Activated CD4-positive, alpha-beta T cell treated with anti-CD3 and anti-CD28 coated beads for 36 hours (primary cell): ENCODE measurements at regions not wholly inside any gene's neighbourhood (a gene's known extent, or its start where the extent isn't known, plus 50 kb on each side); places are given as distances from the start of the nearest gene placed in this dataset.

Experiments
- ATAC-seq: fragments of 200-7000 bp; cut with Tn5 transposase; one replicate; pipeline ENCODE4 v1.10.0; 2021; ENCODE audit warnings: mild to moderate bottlenecking, moderate library complexity
- CTCF ChIA-PET: fragments of 350-600 bp; sonication (Branson Sonifier 250); formaldehyde crosslinking; loops from one replicate; lab custom pipeline; 2021; ENCODE audit warnings: antibody characterized with exemption; lab: Charles Lee
- POLR2A ChIA-PET: fragments of 350-600 bp; sonication (Branson Sonifier 250); formaldehyde crosslinking; loops from one replicate; lab custom pipeline; 2021; ENCODE audit warnings: antibody characterized with exemption, inconsistent platforms; lab: Charles Lee
- DNase-seq: peaks from one replicate; pipeline ENCODE4 v3.0.0-alpha.2; 2020
- H3K27ac Mint-ChIP-seq: one replicate; pipeline ENCODE4 v1.8.0; 2021; ENCODE audit warnings: mixed read lengths
- H3K27me3 Mint-ChIP-seq: one replicate; pipeline ENCODE4 v1.8.0; 2021; ENCODE audit warnings: mixed read lengths
- H3K36me3 Mint-ChIP-seq: one replicate; pipeline ENCODE4 v1.8.0; 2021; ENCODE audit warnings: low read depth, mixed read lengths
- H3K4me1 Mint-ChIP-seq: one replicate; pipeline ENCODE4 v1.8.0; 2021; ENCODE audit warnings: mixed read lengths
- H3K4me3 Mint-ChIP-seq: one replicate; pipeline ENCODE4 v1.8.0; 2021; ENCODE audit warnings: mild to moderate bottlenecking, moderate library complexity, mixed read lengths
- H3K9me3 Mint-ChIP-seq: one replicate; pipeline ENCODE4 v1.8.0; 2021; ENCODE audit warnings: low read depth, mixed read lengths
- intact Hi-C, 2 experiments: fragments of 100-400 bp; cut with DNase I in 1 of 2; cut with micrococcal nuclease in 1 of 2; formaldehyde crosslinking; loops; one replicate each; pipeline versions ENCODE4 v1.14.2 to v1.15.1; 2022 to 2024; cut with DNase I, micrococcal nuclease

- no peak overlapping the region for H3K4me3 Mint-ChIP-seq
- CTCF ChIA-PET: interaction anchor here (0.6 kb wide), 2 partner anchors 33 to 53 kb away, joined by 3 to 4 read pairs; no protein-coding TSS in a partner anchor
- H3K36me3 Mint-ChIP-seq: no peaks in the 10 kb centered on the region
- H3K4me1 Mint-ChIP-seq: no peaks in the 10 kb centered on the region
- intact Hi-C loops: no loop called here
- H3K27ac Mint-ChIP-seq: no peak overlapping the region
- peaks cover 6% of the 10 kb centered on the region for H3K27me3 Mint-ChIP-seq
- H3K9me3 Mint-ChIP-seq: no peaks in the 10 kb centered on the region
- POLR2A ChIA-PET: no interaction called here
- ATAC-seq (no peak), DNase-seq (no peak)
Observed at GRCh38 chr2:120874888-120875275, 139.2 kb downstream of the GLI2 start.

DNA sequence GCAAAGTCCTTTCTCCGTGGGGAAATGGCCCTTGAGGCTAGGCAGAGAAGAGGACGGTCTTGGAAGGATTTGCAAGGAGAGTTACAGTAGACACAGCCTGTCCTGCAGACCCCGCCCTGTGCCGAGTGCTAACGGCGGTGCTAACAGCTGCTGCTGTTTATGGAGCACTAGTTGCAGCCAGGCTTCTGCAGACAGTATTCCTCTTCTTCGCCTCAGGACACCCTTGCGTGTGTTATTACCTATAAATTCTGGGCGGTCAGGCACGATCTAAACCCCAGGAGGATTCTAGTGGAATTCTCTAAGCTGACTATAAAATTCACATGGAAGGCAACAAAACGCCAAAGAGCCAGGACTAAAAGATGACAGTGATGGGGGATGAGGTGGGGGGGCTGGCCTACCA, 139.8 kb downstream of the GLI2 start:
- no peak overlapping the region for H3K4me3 Mint-ChIP-seq
- H3K27me3 Mint-ChIP-seq: peaks cover 4% of the 10 kb centered on the region
- DNase-seq (no peak), ATAC-seq (no peak)
- ChIA-PET CTCF (interaction anchor here (0.6 kb wide), 3 partner anchors 33 to 205 kb away, joined by 3 to 4 read pairs (median 3); no protein-coding TSS in a partner anchor), POLR2A (interaction anchor here (0.6 kb wide), 1 partner anchor 10 kb away, joined by 4 read pairs; no protein-coding TSS in a partner anchor)
- H3K27ac Mint-ChIP-seq: no peak overlapping the region
- no peaks in the 10 kb centered on the region for H3K36me3 Mint-ChIP-seq
- H3K4me1 Mint-ChIP-seq: no peaks in the 10 kb centered on the region
- H3K9me3 Mint-ChIP-seq: no peaks in the 10 kb centered on the region
- intact Hi-C loops: no loop called here

DNA sequence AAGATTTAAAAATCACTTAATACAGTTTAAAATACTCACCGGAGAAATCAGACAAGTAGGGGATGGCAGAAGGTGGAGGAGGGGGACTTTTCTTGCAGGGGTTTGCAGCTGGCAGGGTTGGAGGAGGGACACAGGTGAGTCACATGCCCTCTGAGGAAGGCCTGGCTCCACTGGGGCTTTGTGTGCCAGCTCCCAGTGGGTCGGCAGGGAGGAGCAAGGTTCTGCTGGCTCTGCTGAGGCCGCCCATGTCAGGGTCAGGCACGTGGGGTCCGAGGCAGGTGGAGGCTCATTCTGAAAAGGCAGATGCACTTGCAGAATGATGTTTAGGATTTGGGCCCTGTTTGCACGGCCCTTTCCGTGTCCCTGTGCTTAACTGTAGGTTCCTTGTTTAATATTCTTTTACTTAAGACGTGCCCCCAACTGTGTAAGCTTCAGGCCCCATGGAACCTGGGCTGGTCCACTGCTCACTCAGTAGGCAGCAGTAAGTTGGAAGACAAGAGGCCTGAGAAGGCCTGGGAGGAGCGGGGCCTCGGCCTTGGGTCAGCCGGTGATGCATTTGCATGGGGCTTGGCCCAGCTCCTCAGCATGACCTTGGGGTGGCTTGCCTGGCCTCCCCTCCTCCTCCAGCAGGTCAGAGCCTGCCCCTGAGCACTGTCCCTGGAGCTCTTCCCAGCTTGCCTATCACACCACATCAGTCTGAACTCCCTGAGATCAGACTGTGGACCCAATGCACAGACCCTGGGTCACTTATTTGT, 141.0 kb downstream of the GLI2 start:
- peaks cover 3% of the 10 kb centered on the region for H3K27me3 Mint-ChIP-seq

DNA sequence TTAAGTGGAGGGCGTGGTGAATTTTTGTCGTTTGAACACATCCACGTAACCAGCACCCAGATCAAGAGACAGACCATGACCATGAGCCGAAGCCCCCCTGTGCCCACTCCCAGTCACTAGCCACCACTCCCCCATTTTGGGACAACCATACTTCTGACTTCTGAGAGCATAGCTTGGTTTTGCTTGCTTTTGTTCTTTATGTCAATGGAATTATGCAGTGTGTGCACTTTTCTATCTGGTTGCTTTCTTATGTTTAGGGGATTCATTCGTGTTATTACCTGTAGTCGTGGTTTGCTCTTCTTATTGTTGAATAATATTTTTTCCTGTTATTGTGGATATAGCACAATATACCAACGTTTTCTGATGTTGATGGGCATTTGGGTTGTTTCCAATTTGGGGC, 141.7 kb downstream of the GLI2 start:
- ChIA-PET CTCF (no interaction called here), POLR2A (no interaction called here)
- intact Hi-C loops: no loop called here
- Mint-ChIP-seq H3K4me3 (no peak overlapping the region), H3K4me1 (no peaks in the 10 kb centered on the region), H3K9me3 (no peaks in the 10 kb centered on the region), H3K27ac (no peak overlapping the region), H3K27me3 (peaks cover 3% of the 10 kb centered on the region), H3K36me3 (no peaks in the 10 kb centered on the region)
- DNase-seq: no peak
- no peak for ATAC-seq

More for the DNA sequence above, 141.0 kb downstream of the GLI2 start:
- intact Hi-C loops: no loop called here
- ChIA-PET CTCF (no interaction called here), POLR2A (no interaction called here)
- DNase-seq (no peak), ATAC-seq (no peak)
- no peaks in the 10 kb centered on the region for H3K4me1 Mint-ChIP-seq
- no peak overlapping the region for H3K4me3 Mint-ChIP-seq
- H3K36me3 Mint-ChIP-seq: no peaks in the 10 kb centered on the region
- no peaks in the 10 kb centered on the region for H3K9me3 Mint-ChIP-seq
- no peak overlapping the region for H3K27ac Mint-ChIP-seq

DNA sequence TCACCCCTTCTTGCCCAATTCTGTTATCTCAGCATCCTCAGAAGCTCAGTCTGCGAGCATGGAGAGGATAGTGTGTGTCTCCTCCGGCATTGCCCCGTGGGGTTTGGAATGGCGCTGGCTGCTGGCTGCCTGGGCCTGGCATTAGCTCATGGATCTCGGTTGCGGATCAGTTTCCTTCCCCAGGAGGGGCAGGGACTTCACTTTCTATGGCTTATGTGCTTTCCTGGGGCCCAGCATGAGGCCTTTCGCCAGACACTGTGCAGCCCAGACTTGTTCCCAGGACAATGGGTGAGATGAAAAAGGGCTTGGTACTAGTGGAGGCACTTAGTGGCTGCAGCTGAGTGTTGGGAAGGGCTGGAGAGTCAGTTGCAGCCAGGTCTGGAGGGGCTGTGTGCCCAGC, 143.3 kb downstream of the GLI2 start:
- H3K4me1 Mint-ChIP-seq: no peaks in the 10 kb centered on the region
- POLR2A ChIA-PET: no interaction called here
- intact Hi-C loops: no loop called here
- no peaks in the 10 kb centered on the region for H3K9me3 Mint-ChIP-seq
- no peak overlapping the region for H3K4me3 Mint-ChIP-seq
- no peak overlapping the region for H3K27ac Mint-ChIP-seq
- H3K36me3 Mint-ChIP-seq: no peaks in the 10 kb centered on the region
- H3K27me3 Mint-ChIP-seq: peaks cover 3% of the 10 kb centered on the region
- CTCF ChIA-PET: no interaction called here
- DNase-seq (no peak), ATAC-seq (no peak)

GRCh38 chr2:120879431-120880295, 144.0 kb downstream of the GLI2 start:
- POLR2A ChIA-PET: no interaction called here
- H3K27ac Mint-ChIP-seq: no peak overlapping the region
- peaks cover 3% of the 10 kb centered on the region for H3K27me3 Mint-ChIP-seq
- DNase-seq (no peak), ATAC-seq (no peak)
- no peaks in the 10 kb centered on the region for H3K4me1 Mint-ChIP-seq
- intact Hi-C loops: no loop called here
- no peaks in the 10 kb centered on the region for H3K9me3 Mint-ChIP-seq
- no peak overlapping the region for H3K4me3 Mint-ChIP-seq
- CTCF ChIA-PET: no interaction called here
- no peaks in the 10 kb centered on the region for H3K36me3 Mint-ChIP-seq

DNA sequence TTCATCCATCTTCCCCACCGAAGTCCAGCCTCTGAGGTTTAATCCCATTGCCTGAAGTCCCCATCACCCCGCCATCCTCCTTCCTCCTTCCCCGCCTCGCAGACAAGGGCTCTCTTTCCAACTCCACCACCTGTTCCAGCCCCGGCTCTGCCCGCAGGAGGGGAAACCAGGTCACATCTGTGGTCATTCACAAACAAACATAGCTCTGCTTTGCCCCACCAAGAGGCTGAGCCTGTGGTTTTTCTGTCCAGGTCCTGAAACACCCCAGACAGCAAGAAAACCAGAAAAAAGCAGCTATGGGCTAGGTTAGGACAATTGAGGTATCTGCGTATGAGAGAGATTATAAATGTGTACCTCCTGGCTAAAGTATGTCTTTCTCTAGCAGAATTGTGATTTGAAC, 144.7 kb downstream of the GLI2 start:
- ATAC-seq (no peak), DNase-seq (no peak)
- Mint-ChIP-seq H3K4me1 (no peaks in the 10 kb centered on the region), H3K27me3 (peaks cover 3% of the 10 kb centered on the region), H3K27ac (no peak overlapping the region), H3K36me3 (no peaks in the 10 kb centered on the region), H3K9me3 (no peaks in the 10 kb centered on the region), H3K4me3 (no peak overlapping the region)
- intact Hi-C loops: no loop called here
- POLR2A ChIA-PET: no interaction called here
- CTCF ChIA-PET: no interaction called here

GRCh38 chr2:120881981-120882788, 146.5 kb downstream of the GLI2 start:
- no peak for ATAC-seq
- no peak for DNase-seq
- ChIA-PET CTCF (interaction anchor here (0.6 kb wide), 1 partner anchor 1708 kb away, joined by 3 read pairs; no protein-coding TSS in a partner anchor), POLR2A (no interaction called here)
- Mint-ChIP-seq H3K36me3 (no peaks in the 10 kb centered on the region), H3K4me1 (no peaks in the 10 kb centered on the region), H3K27ac (no peak overlapping the region), H3K9me3 (no peaks in the 10 kb centered on the region), H3K4me3 (no peak overlapping the region), H3K27me3 (peaks cover 3% of the 10 kb centered on the region)
- intact Hi-C loops: no loop called here

GRCh38 chr2:120883607-120884440, 148.2 kb downstream of the GLI2 start:
- ChIA-PET POLR2A (no interaction called here), CTCF (interaction anchor here (0.6 kb wide), 1 partner anchor 55 kb away, joined by 3 read pairs; no protein-coding TSS in a partner anchor)
- intact Hi-C loops: no loop called here
- Mint-ChIP-seq H3K36me3 (no peaks in the 10 kb centered on the region), H3K27me3 (peaks cover 3% of the 10 kb centered on the region), H3K4me3 (no peak overlapping the region), H3K4me1 (no peaks in the 10 kb centered on the region), H3K9me3 (no peaks in the 10 kb centered on the region), H3K27ac (no peak overlapping the region)
- DNase-seq (no peak), ATAC-seq (no peak)

DNA sequence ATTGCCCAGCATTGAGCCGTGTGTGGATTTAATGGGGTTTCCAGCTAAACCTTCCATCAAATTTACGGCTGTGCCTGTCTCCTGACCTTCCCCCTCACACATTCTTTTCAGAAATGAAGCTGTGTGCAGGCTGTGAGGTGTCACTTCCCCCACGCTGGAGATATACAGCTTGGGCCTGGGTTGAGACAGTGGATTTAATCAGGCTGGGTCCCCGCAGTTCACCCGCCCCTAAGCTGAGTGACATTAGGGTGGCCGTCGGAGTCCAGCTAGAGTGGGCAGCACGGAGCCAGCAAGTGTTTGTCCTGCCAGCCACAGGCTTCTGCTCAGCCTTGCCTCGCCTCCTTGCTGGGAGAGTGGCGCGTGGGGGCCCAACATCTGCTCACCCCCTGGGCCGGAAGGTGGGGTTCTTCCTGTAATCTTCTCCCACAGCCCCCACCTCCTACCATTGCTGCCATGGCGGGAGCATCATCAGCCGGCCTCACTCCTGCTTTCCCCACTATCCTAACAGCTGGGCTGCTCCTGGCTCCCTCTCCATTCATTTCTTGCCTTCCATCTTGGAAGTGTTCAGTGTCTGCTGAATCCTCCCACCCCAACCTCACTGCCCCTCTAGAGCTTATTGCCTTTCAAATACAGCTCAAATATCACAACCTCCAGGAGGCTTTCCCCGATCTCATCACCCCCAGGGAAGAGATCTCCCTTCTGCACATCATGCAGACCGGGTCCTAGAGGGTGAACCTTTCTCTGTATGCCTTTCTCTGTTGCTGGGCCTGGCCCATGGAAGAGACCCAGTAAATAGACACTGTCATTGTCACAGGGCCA, 149.0 kb downstream of the GLI2 start:
- H3K4me1 Mint-ChIP-seq: no peaks in the 10 kb centered on the region
- peaks cover 3% of the 10 kb centered on the region for H3K27me3 Mint-ChIP-seq
- CTCF ChIA-PET: interaction anchor here (0.6 to 0.7 kb wide), 3 partner anchors 17 to 198 kb away, joined by 3 to 5 read pairs (median 3); no protein-coding TSS in a partner anchor
- no peaks in the 10 kb centered on the region for H3K9me3 Mint-ChIP-seq
- H3K27ac Mint-ChIP-seq: no peak overlapping the region
- no peak overlapping the region for H3K4me3 Mint-ChIP-seq
- ATAC-seq (no peak), DNase-seq (no peak)
- no peaks in the 10 kb centered on the region for H3K36me3 Mint-ChIP-seq
- intact Hi-C loops: no loop called here
- POLR2A ChIA-PET: interaction anchor here (0.7 kb wide), 1 partner anchor 9 kb away, joined by 4 read pairs; no protein-coding TSS in a partner anchor
